Ramos (cell line): ENCODE measurements at regions not wholly inside any gene's neighbourhood (a gene's known extent, or its start where the extent isn't known, plus 50 kb on each side); places are given as distances from the start of the nearest gene placed in this dataset.

Source experiments
- in situ Hi-C: fragments of 300-500 bp; cut with MboI; formaldehyde crosslinking; loops from one replicate; pipeline ENCODE4 v1.14.3; 2022; ENCODE audit warnings: low sequenced_read_pairs; ENCODE audit not compliant: unreplicated experiment

GRCh38 chr4:164508771-164509170 lies 245.2 kb upstream of the SMIM31 start:
- in situ Hi-C loops = no loop called here

GRCh38 chr4:164509951-164510350 lies 244.0 kb upstream of the SMIM31 start:
- in situ Hi-C loops = no loop called here

- in situ Hi-C loops = no loop called here
Observed at GRCh38 chr4:164512124-164512523, 241.8 kb upstream of the SMIM31 start.

- in situ Hi-C loops = no loop called here
Observed at GRCh38 chr4:164514765-164515164, 239.2 kb upstream of the SMIM31 start.

- in situ Hi-C loops = no loop called here
Observed at GRCh38 chr4:164524789-164525188, 229.1 kb upstream of the SMIM31 start.

GRCh38 chr4:164526933-164527583 lies 226.9 kb upstream of the SMIM31 start:
- in situ Hi-C loops = no loop called here

- in situ Hi-C loops = no loop called here
Observed at GRCh38 chr4:164529058-164529457, 224.9 kb upstream of the SMIM31 start.

GRCh38 chr4:164529486-164529885 lies 224.4 kb upstream of the SMIM31 start:
- in situ Hi-C loops = no loop called here

- in situ Hi-C loops = no loop called here
Observed at GRCh38 chr4:164531336-164531735, 222.6 kb upstream of the SMIM31 start.

GRCh38 chr4:164536814-164537213 lies 217.1 kb upstream of the SMIM31 start:
- in situ Hi-C loops = no loop called here

GRCh38 chr4:164538097-164538496 lies 215.8 kb upstream of the SMIM31 start:
- in situ Hi-C loops = no loop called here

- in situ Hi-C loops = no loop called here
Observed at GRCh38 chr4:164540987-164541386, 212.9 kb upstream of the SMIM31 start.

- in situ Hi-C loops = no loop called here
Observed at GRCh38 chr4:164542431-164542830, 211.5 kb upstream of the SMIM31 start.

- in situ Hi-C loops = no loop called here
Observed at GRCh38 chr4:164550989-164551712, 202.8 kb upstream of the SMIM31 start.

- in situ Hi-C loops = no loop called here
Observed at GRCh38 chr4:164551713-164552040, 202.3 kb upstream of the SMIM31 start.

GRCh38 chr4:164571593-164572390 lies 182.1 kb upstream of the SMIM31 start:
- in situ Hi-C loops = no loop called here

- in situ Hi-C loops = no loop called here
Observed at GRCh38 chr4:164572877-164573279, 181.1 kb upstream of the SMIM31 start.

GRCh38 chr4:164575861-164576260 lies 178.1 kb upstream of the SMIM31 start:
- in situ Hi-C loops = no loop called here

- in situ Hi-C loops = no loop called here
Observed at GRCh38 chr4:164579270-164579942, 174.5 kb upstream of the SMIM31 start.

GRCh38 chr4:164591666-164592065 lies 162.3 kb upstream of the SMIM31 start:
- in situ Hi-C loops = no loop called here

- in situ Hi-C loops = no loop called here
Observed at GRCh38 chr4:164595751-164596150, 158.2 kb upstream of the SMIM31 start.
